Mesenchymal stem cell (in vitro differentiated cells and primary cell): ENCODE measurements at regions not wholly inside any gene's neighbourhood (a gene's known extent, or its start where the extent isn't known, plus 50 kb on each side); places are given as distances from the start of the nearest gene placed in this dataset.
"Not testable (repeated sequence)": the region's sequence is repeated elsewhere in the genome, so short reads cannot be mapped to it uniquely, and the experiment has no call there.

Experiments used
- DNase-seq: peaks from one replicate; pipeline ENCODE4 v3.0.0-alpha.2; 2013
- H2AFZ ChIP-seq: one replicate; pipeline ENCODE4 v1.6.1; 2013; ENCODE audit warnings: low read depth, mild to moderate bottlenecking, control low read depth, inconsistent platforms, low read length, moderate library complexity
- H2AK5ac ChIP-seq: 2 replicates; pipeline ENCODE4 v1.6.1; 2013; ENCODE audit warnings: low read length, moderate library complexity, mild to moderate bottlenecking, inconsistent platforms; ENCODE audit not compliant: severe bottlenecking
- H2BK120ac ChIP-seq: one replicate; pipeline ENCODE4 v1.6.1; 2013; ENCODE audit warnings: low read depth, mild to moderate bottlenecking, inconsistent platforms, low read length, moderate library complexity
- H2BK12ac ChIP-seq, 2 experiments: one replicate each; pipeline ENCODE4 v1.6.1; 2013; ENCODE audit warnings: inconsistent platforms in 2 of 2, low read length in 2 of 2, mild to moderate bottlenecking in 2 of 2, moderate library complexity in 2 of 2, control low read depth in 1 of 2
- H2BK15ac ChIP-seq: one replicate; pipeline ENCODE4 v1.6.1; 2013; ENCODE audit warnings: mild to moderate bottlenecking, low read depth, inconsistent platforms; ENCODE audit not compliant: poor library complexity, severe bottlenecking
- H2BK5ac ChIP-seq: 2 replicates; pipeline ENCODE4 v1.6.1; 2013; ENCODE audit warnings: low read depth, mild to moderate bottlenecking, low read length, control low read depth, inconsistent platforms; ENCODE audit not compliant: poor library complexity, severe bottlenecking
- H3K14ac ChIP-seq, 2 experiments: one replicate each; pipeline ENCODE4 v1.6.1; 2013; ENCODE audit warnings: inconsistent platforms in 2 of 2, low read length in 2 of 2, control low read depth in 1 of 2, mild to moderate bottlenecking in 1 of 2, moderate library complexity in 1 of 2
- H3K18ac ChIP-seq, 2 experiments: one replicate each; pipeline ENCODE4 v1.6.1; 2013; ENCODE audit warnings: inconsistent platforms in 2 of 2, low read length in 2 of 2, control low read depth in 1 of 2, low read depth in 1 of 2, mild to moderate bottlenecking in 1 of 2
- H3K23ac ChIP-seq, 2 experiments: one replicate each; pipeline ENCODE4 v1.6.1; 2013; ENCODE audit warnings: inconsistent platforms in 2 of 2, low read length in 2 of 2, mild to moderate bottlenecking in 2 of 2, moderate library complexity in 2 of 2, control low read depth in 1 of 2
- H3K27ac ChIP-seq: 2 replicates; pipeline ENCODE4 v1.5.1; 2013; ENCODE audit warnings: mild to moderate bottlenecking, moderate library complexity, low read length, control low read depth, inconsistent platforms; ENCODE audit not compliant: poor library complexity, severe bottlenecking
- H3K27me3 ChIP-seq, 2 experiments: 2 replicates each; pipeline versions ENCODE4 v1.6.1 to v1.7.0; 2013; ENCODE audit warnings: low read length in 2 of 2, mild to moderate bottlenecking in 2 of 2, moderate library complexity in 2 of 2, control low read depth in 1 of 2, inconsistent platforms in 1 of 2; ENCODE audit not compliant: control insufficient read depth in 1 of 2, insufficient read depth in 1 of 2
- H3K36me3 ChIP-seq, 2 experiments: 2 replicates each; pipeline versions ENCODE4 v1.6.1 to v1.7.0; 2013; ENCODE audit warnings: low read length in 2 of 2, control low read depth in 1 of 2, inconsistent platforms in 1 of 2, low read depth in 1 of 2, mild to moderate bottlenecking in 1 of 2; ENCODE audit not compliant: insufficient read depth in 2 of 2, control insufficient read depth in 1 of 2
- H3K4ac ChIP-seq, 2 experiments: one replicate each; pipeline ENCODE4 v1.6.1; 2013; ENCODE audit warnings: inconsistent platforms in 2 of 2, low read length in 2 of 2, mild to moderate bottlenecking in 2 of 2, moderate library complexity in 2 of 2, control low read depth in 1 of 2, low read depth in 1 of 2
- H3K4me1 ChIP-seq: 2 replicates; pipeline ENCODE4 v1.6.1; 2013; ENCODE audit warnings: low read depth, low read length, control low read depth; ENCODE audit not compliant: control insufficient read depth, insufficient read depth
- H3K4me2 ChIP-seq: 2 replicates; pipeline ENCODE4 v1.6.1; 2013; ENCODE audit warnings: low read length, mild to moderate bottlenecking, inconsistent platforms; ENCODE audit not compliant: poor library complexity, severe bottlenecking
- H3K4me3 ChIP-seq, 2 experiments: 2 replicates each; pipeline versions ENCODE4 v1.5.1 to v1.7.0; 2013; ENCODE audit warnings: low read length in 2 of 2, mild to moderate bottlenecking in 2 of 2, control low read depth in 1 of 2, low read depth in 1 of 2; ENCODE audit not compliant: insufficient read depth in 1 of 2
- H3K79me1 ChIP-seq: replicated peaks from 2 replicates; pipeline ENCODE4 v1.6.1; 2013; ENCODE audit warnings: mild to moderate bottlenecking, control low read depth, low read length, inconsistent platforms; ENCODE audit not compliant: poor library complexity, severe bottlenecking
- H3K9ac ChIP-seq: 2 replicates; pipeline ENCODE4 v1.7.0; 2013; ENCODE audit warnings: mild to moderate bottlenecking, low read length, moderate library complexity
- H3K9me3 ChIP-seq: 2 replicates; pipeline ENCODE4 v1.7.0; 2013; ENCODE audit warnings: mild to moderate bottlenecking, low read length; ENCODE audit not compliant: control insufficient read depth
- H4K8ac ChIP-seq: one replicate; pipeline ENCODE4 v1.6.1; 2013; ENCODE audit warnings: inconsistent platforms, mild to moderate bottlenecking, low read length, moderate library complexity
- H4K91ac ChIP-seq: one replicate; pipeline ENCODE4 v1.6.1; 2013; ENCODE audit warnings: mild to moderate bottlenecking, low read length, inconsistent platforms
- WGBS: methylation state at CpG from one replicate; pipeline ENCODE4 v1.1.7; 2013; ENCODE audit warnings: mixed read lengths; 5-methylcytosine and 5-hydroxymethylcytosine counted together

- not testable (repeated sequence) for H2BK120ac ChIP-seq, H3K23ac ChIP-seq, H2AK5ac ChIP-seq, H3K4ac ChIP-seq, DNase-seq, H3K4me3 ChIP-seq, H3K27ac ChIP-seq, H3K4me1 ChIP-seq, H2AFZ ChIP-seq, H3K18ac ChIP-seq, H3K9ac ChIP-seq, H3K14ac ChIP-seq, H4K91ac ChIP-seq, H3K27me3 ChIP-seq, H4K8ac ChIP-seq, H3K79me1 ChIP-seq, H2BK15ac ChIP-seq, H3K36me3 ChIP-seq, H3K4me2 ChIP-seq, H2BK5ac ChIP-seq, H2BK12ac ChIP-seq
- H3K9me3 ChIP-seq: peaks cover 20% of the 10 kb centered on the region
- 94% methylated on average over 7 of the region's 7 CpGs for WGBS
Observed at GRCh38 chr5:125253634-125254033, 507.2 kb upstream of the ZNF608 start.

DNA sequence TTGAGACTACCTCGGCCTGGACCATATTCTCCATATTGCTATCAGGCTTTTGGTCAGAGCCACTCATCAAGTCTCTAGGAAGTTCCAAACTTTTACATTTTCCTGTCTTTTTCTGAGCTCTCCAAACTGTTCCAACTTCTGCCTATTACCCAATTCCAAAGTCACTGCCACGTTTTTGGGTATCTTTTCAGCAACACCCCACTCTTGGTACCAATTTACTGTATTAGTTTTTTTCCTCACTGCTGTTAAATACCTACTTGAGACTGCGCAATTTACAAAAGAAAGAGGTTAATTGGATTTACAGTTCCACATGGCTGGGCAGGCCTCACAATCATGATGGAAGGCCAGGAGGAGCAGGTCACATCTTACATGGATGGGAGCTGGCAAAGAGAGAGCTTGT is 507.8 kb upstream of the ZNF608 start:
- Histone ChIP-seq H3K27ac (no peak overlapping the region), H2BK12ac (no peak overlapping the region), H4K91ac (no peak overlapping the region), H2BK120ac (no peak overlapping the region), H3K23ac (no peak overlapping the region), H2AK5ac (no peak overlapping the region), H2AFZ (no peak overlapping the region), H3K18ac (no peak overlapping the region), H4K8ac (no peak overlapping the region), H3K9me3 (peaks cover 20% of the 10 kb centered on the region), H3K4me2 (no peak overlapping the region), H3K9ac (no peak overlapping the region), H3K79me1 (no peaks in the 10 kb centered on the region), H2BK5ac (no peak overlapping the region), H3K4ac (no peak overlapping the region), H3K14ac (no peak overlapping the region), H2BK15ac (no peak overlapping the region), H3K27me3 (no peaks in the 10 kb centered on the region), H3K4me1 (no peaks in the 10 kb centered on the region), H3K36me3 (no peaks in the 10 kb centered on the region), H3K4me3 (no peak overlapping the region)
- DNase-seq: no peak
- WGBS: 68% methylated on average over 3 of the region's 3 CpGs

GRCh38 chr5:125256296-125256695 is 509.9 kb upstream of the ZNF608 start:
- Histone ChIP-seq H2BK5ac (no peak overlapping the region), H3K79me1 (no peaks in the 10 kb centered on the region), H4K8ac (no peak overlapping the region), H3K27me3 (no peaks in the 10 kb centered on the region), H3K4me2 (no peak overlapping the region), H2AK5ac (no peak overlapping the region), H2AFZ (no peak overlapping the region), H3K23ac (no peak overlapping the region), H2BK15ac (no peak overlapping the region), H3K14ac (no peak overlapping the region), H3K27ac (no peak overlapping the region), H3K4me3 (no peak overlapping the region), H4K91ac (no peak overlapping the region), H3K4ac (no peak overlapping the region), H2BK120ac (no peak overlapping the region), H3K18ac (no peak overlapping the region), H2BK12ac (no peak overlapping the region), H3K4me1 (no peaks in the 10 kb centered on the region), H3K36me3 (no peaks in the 10 kb centered on the region), H3K9ac (no peak overlapping the region), H3K9me3 (peaks cover 20% of the 10 kb centered on the region)
- WGBS: 96% methylated on average over 3 of the region's 3 CpGs
- DNase-seq: no peak

DNA sequence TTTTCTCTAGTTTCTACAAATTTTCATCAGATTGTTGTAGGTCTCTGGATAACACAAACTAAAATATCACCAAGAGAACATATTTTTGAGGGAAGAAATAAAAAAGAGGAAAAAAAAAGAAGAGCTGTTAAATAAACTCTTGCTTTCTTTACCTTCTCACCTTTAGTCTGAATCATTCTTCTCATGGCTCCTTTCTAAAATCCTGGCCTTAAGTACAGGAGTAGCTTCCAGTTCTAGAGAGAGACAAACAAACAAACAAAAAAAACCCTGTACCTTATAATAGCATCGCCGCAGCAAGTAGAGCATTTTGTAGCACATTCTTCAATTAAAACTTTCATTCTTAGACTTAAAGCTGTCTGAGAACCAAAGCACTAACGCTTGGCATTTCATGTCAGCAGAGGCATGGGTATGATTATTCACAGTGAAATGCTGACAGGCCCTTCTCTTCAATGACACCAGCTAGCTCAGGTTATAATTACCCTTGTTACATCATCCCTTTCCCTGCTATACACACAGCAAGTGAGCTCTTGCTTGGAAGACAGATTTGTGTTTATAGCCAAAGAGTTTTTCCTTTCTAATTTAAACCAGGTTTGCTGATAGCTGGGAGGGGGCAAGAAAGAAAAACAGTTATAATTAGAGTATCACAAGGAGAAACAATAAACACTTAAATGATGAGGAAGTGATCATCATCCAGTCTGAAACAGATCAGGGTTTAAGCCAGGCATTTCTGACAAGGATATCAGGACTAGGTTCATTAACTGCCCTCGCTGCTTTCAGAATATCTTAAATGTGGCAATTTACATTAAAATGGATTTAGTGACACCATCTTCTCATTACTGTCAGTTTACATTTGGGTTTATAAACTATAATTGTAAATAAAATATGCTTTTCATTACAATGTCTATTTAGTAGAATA is 510.9 kb upstream of the ZNF608 start:
- 88% methylated on average over 3 of the region's 4 CpGs for WGBS
- Histone ChIP-seq H3K36me3 (no peaks in the 10 kb centered on the region), H3K4me1 (no peaks in the 10 kb centered on the region), H3K27me3 (no peaks in the 10 kb centered on the region), H3K23ac (no peak overlapping the region), H3K9me3 (peaks cover 20% of the 10 kb centered on the region), H2BK120ac (no peak overlapping the region), H4K91ac (no peak overlapping the region), H2AFZ (no peak overlapping the region), H2BK5ac (no peak overlapping the region), H3K18ac (no peak overlapping the region), H3K79me1 (no peaks in the 10 kb centered on the region), H3K4ac (no peak overlapping the region), H3K14ac (no peak overlapping the region), H4K8ac (no peak overlapping the region), H2AK5ac (no peak overlapping the region), H3K4me2 (no peak overlapping the region), H3K4me3 (no peak overlapping the region), H3K27ac (no peak overlapping the region), H3K9ac (no peak overlapping the region), H2BK15ac (no peak overlapping the region), H2BK12ac (no peak overlapping the region)
- DNase-seq: no peak
